ENCODE measurements at regions not wholly inside any gene's neighbourhood (a gene's known extent, or its start where the extent isn't known, plus 50 kb on each side); places are given as distances from the start of the nearest gene placed in this dataset.

GRCh38 chr1:239269706-239270105, 116.7 kb upstream of the CHRM3 start:
- Mint-ChIP-seq H3K27me3 (peaks cover 3% of the 10 kb centered on the region), H3K36me3 (ENCODE audit: insufficient read depth) (no peaks in the 10 kb centered on the region), H3K4me1 (ENCODE audit: low read depth) (no peaks in the 10 kb centered on the region), H3K27ac (no peak overlapping the region), H3K4me3 (ENCODE audit: low read depth) (no peak overlapping the region), H3K9me3 (ENCODE audit: low read depth) (peaks cover 6% of the 10 kb centered on the region)
- no peak for TF ChIP-seq CTCF (IDR thresholded peaks at IDR 0.05; ENCODE audit: unreplicated experiment)
- no peak for DNase-seq (ENCODE audit: low spot score, unreplicated experiment)

GRCh38 chr1:239268941-239269340, 117.4 kb upstream of the CHRM3 start:
- Mint-ChIP-seq H3K4me3 (ENCODE audit: low read depth) (no peak overlapping the region), H3K4me1 (ENCODE audit: low read depth) (no peaks in the 10 kb centered on the region), H3K9me3 (ENCODE audit: low read depth) (peaks cover 6% of the 10 kb centered on the region), H3K27ac (no peak overlapping the region), H3K27me3 (no peaks in the 10 kb centered on the region), H3K36me3 (ENCODE audit: insufficient read depth) (no peaks in the 10 kb centered on the region)
- no peak for DNase-seq (ENCODE audit: low spot score, unreplicated experiment)
- TF ChIP-seq CTCF (IDR thresholded peaks at IDR 0.05; ENCODE audit: unreplicated experiment), result no peak

- Mint-ChIP-seq H3K36me3 (ENCODE audit: insufficient read depth) (no peaks in the 10 kb centered on the region), H3K27ac (no peak overlapping the region)
These were observed 118.4 kb upstream of the CHRM3 start for GRCh38 chr1:239268007-239268406.

GRCh38 chr1:239263801-239264200, 122.6 kb upstream of the CHRM3 start:
- no peak for TF ChIP-seq CTCF (IDR thresholded peaks at IDR 0.05; ENCODE audit: unreplicated experiment)
- no peaks in the 10 kb centered on the region for H3K9me3 Mint-ChIP-seq (ENCODE audit: low read depth)
- no peak overlapping the region for H3K27ac Mint-ChIP-seq
- no peaks in the 10 kb centered on the region for H3K27me3 Mint-ChIP-seq
- no peak for DNase-seq (ENCODE audit: low spot score, unreplicated experiment)
- H3K36me3 Mint-ChIP-seq (ENCODE audit: insufficient read depth), result no peaks in the 10 kb centered on the region
- no peaks in the 10 kb centered on the region for H3K4me1 Mint-ChIP-seq (ENCODE audit: low read depth)
- H3K4me3 Mint-ChIP-seq (ENCODE audit: low read depth), result no peak overlapping the region

More at GRCh38 chr1:239268007-239268406, 118.4 kb upstream of the CHRM3 start:
- no peak for DNase-seq (ENCODE audit: low spot score, unreplicated experiment)
- no peak for TF ChIP-seq CTCF (IDR thresholded peaks at IDR 0.05; ENCODE audit: unreplicated experiment)
- Mint-ChIP-seq H3K4me3 (ENCODE audit: low read depth) (no peak overlapping the region), H3K4me1 (ENCODE audit: low read depth) (no peaks in the 10 kb centered on the region), H3K9me3 (ENCODE audit: low read depth) (peaks cover 6% of the 10 kb centered on the region), H3K27me3 (no peaks in the 10 kb centered on the region)

- Mint-ChIP-seq H3K36me3 (ENCODE audit: insufficient read depth) (no peaks in the 10 kb centered on the region), H3K9me3 (ENCODE audit: low read depth) (peaks cover 3% of the 10 kb centered on the region), H3K27me3 (no peaks in the 10 kb centered on the region), H3K4me1 (ENCODE audit: low read depth) (no peaks in the 10 kb centered on the region), H3K4me3 (ENCODE audit: low read depth) (no peak overlapping the region), H3K27ac (no peak overlapping the region)
- DNase-seq (ENCODE audit: low spot score, unreplicated experiment), result no peak
- TF ChIP-seq CTCF (IDR thresholded peaks at IDR 0.05; ENCODE audit: unreplicated experiment), result no peak
These were observed 123.8 kb upstream of the CHRM3 start for GRCh38 chr1:239262538-239262937.

Data from progenitor cell of endocrine pancreas (in vitro differentiated cells).